Right renal cortex interstitium (tissue), 3 donors: ENCODE measurements at regions not wholly inside any gene's neighbourhood (a gene's known extent, or its start where the extent isn't known, plus 50 kb on each side); places are given as distances from the start of the nearest gene placed in this dataset.
A peak's percentile ranks its signal among the peaks of the same experiment; 100 is the strongest.

Source experiments
- DNase-seq, 3 donors: peaks; one replicate each; pipeline ENCODE4 v3.0.0-alpha.2; 2013; ENCODE audit warnings: low read depth in 3 of 3, low spot score in 2 of 3

GRCh38 chr17:6325741-6326140 is 109.2 kb downstream of the AIPL1 start:
- no peak for DNase-seq

- no peak for DNase-seq
These were observed 109.9 kb downstream of the AIPL1 start for GRCh38 chr17:6325051-6325450.

- no peak for DNase-seq
These were observed 111.1 kb downstream of the AIPL1 start for GRCh38 chr17:6323626-6324356.

- no peak for DNase-seq
These were observed 112.6 kb downstream of the AIPL1 start for GRCh38 chr17:6322316-6322715.

- DNase-seq, result no peak
These were observed 120.6 kb downstream of the AIPL1 start for GRCh38 chr17:6314311-6314710.

- DNase-seq, result no peak
These were observed 121.1 kb downstream of the AIPL1 start for GRCh38 chr17:6313835-6314234.

GRCh38 chr17:6306820-6307219 is 128.1 kb downstream of the AIPL1 start:
- no peak for DNase-seq

- DNase-seq, result no peak
These were observed 129.1 kb downstream of the AIPL1 start for GRCh38 chr17:6305613-6306360.

- no peak for DNase-seq
These were observed 129.9 kb downstream of the AIPL1 start for GRCh38 chr17:6304894-6305612.

- peak; percentile 45 to 59 (median 48) for DNase-seq
These were observed 131.3 kb downstream of the AIPL1 start for GRCh38 chr17:6303664-6304063.

- DNase-seq, result no peak
These were observed 135.6 kb downstream of the AIPL1 start for GRCh38 chr17:6299275-6299674.

GRCh38 chr17:6297960-6298359 is 137.0 kb downstream of the AIPL1 start:
- DNase-seq, result no peak

- DNase-seq, result no peak
These were observed 137.8 kb downstream of the AIPL1 start for GRCh38 chr17:6297119-6297518.

GRCh38 chr17:6290488-6291196 is 144.3 kb downstream of the AIPL1 start:
- no peak for DNase-seq

- no peak for DNase-seq
These were observed 148.7 kb downstream of the AIPL1 start for GRCh38 chr17:6286233-6286632.

GRCh38 chr17:6285486-6285885 is 149.4 kb downstream of the AIPL1 start:
- DNase-seq, result peak in 1 of 3 donors; percentile 18

GRCh38 chr17:6279659-6280058 is 155.3 kb downstream of the AIPL1 start:
- no peak for DNase-seq

GRCh38 chr17:6278376-6278775 is 156.5 kb downstream of the AIPL1 start:
- DNase-seq, result no peak

- no peak for DNase-seq
These were observed 158.2 kb downstream of the AIPL1 start for GRCh38 chr17:6276711-6277110.

GRCh38 chr17:6274310-6274709 is 160.6 kb downstream of the AIPL1 start:
- DNase-seq, result no peak

GRCh38 chr17:6269478-6269877 is 165.4 kb downstream of the AIPL1 start:
- peak; percentile 38 to 68 (median 44) for DNase-seq
